Kasumi-1 (cell line): ENCODE measurements at regions not wholly inside any gene's neighbourhood (a gene's known extent, or its start where the extent isn't known, plus 50 kb on each side); places are given as distances from the start of the nearest gene placed in this dataset.

Experiments
- DNase-seq, 2 experiments: peaks; one replicate each; lab custom pipeline; 2025; lab: John Stamatoyannopoulos, UW

DNA sequence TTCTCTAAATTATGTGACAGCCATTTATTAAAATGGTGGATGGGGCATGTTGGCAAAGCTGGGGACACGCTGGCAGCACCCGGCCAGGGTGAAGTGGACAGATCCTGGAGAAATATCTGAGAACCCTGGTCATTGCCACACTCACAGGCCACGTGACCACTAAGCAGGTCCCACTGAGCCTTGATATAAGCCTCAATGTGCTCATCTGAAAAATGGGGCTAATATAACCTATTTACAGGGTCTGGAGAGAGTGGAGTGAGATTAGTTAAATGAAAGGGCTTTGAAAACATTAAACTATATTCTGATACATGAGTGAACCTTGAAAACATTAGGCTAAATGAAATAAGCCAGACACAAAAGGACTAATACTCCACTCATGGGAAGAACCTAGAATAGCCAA lies 108.9 kb downstream of the RBFOX3 start:
- no peak for DNase-seq

DNA sequence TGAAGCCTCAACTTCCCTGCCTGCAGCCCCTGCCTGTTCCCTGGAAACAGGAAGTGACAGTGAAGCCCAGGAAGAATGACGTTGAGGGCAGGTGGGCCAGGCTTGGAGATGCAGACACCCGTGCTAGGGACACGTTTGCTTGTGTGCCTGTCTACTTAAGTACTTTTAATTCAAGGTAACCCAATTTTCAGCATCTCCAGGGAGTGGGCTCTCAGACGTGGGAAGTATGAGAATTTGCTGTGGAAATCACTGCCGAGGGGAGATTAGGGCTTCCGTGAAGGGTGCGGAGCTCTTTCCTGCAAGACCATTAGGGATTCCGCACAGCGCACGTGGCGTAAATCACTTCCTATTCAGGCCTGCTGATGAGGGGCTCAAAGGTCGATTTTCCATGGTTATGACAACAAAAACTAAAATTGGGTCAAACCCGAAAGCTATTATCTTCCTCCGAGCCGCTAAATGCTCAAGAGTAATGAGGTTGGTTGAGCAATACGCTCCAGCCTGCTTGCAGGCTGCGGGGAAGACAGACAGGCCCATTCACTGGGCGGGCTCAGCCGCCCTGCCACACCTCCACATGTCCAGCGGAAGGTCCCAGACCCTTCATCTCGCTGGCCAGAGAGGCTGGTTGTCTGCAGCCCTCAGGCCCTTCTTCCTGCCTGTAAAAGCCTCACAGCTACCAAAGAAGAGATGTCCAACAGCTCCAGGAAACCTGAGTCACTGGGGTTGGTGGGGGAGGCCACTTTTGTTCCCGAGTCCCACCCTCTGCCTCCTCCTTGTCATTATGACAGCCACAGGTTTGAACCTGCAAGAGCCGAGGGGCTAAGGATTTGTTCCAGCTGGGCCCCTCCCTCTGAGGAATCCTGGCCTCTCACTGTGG lies 109.9 kb downstream of the RBFOX3 start:
- no peak for DNase-seq

DNA sequence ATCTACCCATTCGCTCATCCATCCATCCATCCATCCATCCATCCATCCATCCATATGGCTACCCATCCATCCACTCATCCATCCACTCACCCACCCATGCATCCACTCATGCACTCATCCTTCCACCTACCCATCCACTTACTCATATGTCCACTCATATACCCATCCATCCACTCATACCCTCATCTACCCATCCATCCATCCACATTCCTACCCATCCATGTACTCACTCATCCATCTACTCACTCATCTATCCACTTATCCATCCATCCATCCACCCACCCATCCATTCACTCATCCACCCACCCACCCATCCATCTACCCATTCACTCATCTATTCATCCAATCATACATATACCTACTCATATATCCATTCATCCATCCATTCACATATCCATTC lies 112.0 kb downstream of the RBFOX3 start:
- DNase-seq: no peak

- no peak for DNase-seq
These were observed 113.0 kb downstream of the RBFOX3 start for GRCh38 chr17:79497777-79498348.

- DNase-seq: no peak
These were observed 114.3 kb downstream of the RBFOX3 start for GRCh38 chr17:79496422-79497005.

GRCh38 chr17:79495665-79496064 lies 115.2 kb downstream of the RBFOX3 start:
- no peak for DNase-seq

DNA sequence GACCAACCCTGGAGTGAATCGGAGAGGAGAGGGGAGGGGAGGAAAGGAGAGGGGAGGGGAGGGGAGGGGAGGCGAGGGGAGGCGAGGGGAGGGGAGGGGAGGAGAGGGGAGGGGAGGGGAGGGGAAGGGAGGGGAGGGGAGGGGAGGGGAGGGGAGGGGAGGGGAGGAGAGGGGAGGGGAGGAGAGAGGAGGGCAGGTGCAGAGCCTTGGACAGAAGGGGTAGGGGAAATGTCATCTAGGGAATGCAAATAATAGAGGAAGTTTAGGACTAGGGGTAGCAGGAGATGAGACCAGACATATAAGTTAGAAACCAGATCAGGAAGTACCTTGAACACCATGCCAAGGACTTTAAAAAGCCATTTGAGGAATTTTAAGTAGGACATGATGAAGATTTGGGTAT lies 119.8 kb downstream of the RBFOX3 start:
- DNase-seq: no peak

- no peak for DNase-seq
These were observed 120.3 kb downstream of the RBFOX3 start for GRCh38 chr17:79490530-79490929.

GRCh38 chr17:79487149-79487548 lies 123.7 kb downstream of the RBFOX3 start:
- no peak for DNase-seq

DNA sequence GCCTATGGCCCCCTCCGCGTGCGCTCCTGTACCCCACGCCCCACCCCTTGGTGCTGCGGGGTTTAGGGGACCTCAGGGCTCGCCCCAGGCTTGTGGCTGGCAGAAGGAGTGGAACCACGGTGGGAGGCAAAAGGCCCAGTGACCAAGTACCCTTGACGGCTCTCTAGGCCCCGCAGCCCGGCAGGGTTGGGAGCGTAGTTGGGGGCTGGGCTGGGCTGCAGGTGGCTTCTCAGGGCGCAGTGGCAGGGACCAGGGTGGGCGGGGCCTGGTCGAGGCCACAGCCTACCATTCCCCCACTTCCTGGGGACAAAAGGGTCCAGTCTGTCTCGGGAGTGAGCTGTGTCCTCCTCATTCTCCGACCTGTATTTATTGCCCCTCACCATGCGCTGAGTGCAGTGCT lies 124.9 kb downstream of the RBFOX3 start:
- DNase-seq: no peak

GRCh38 chr17:79485419-79485985 lies 125.3 kb downstream of the RBFOX3 start:
- DNase-seq: no peak

DNA sequence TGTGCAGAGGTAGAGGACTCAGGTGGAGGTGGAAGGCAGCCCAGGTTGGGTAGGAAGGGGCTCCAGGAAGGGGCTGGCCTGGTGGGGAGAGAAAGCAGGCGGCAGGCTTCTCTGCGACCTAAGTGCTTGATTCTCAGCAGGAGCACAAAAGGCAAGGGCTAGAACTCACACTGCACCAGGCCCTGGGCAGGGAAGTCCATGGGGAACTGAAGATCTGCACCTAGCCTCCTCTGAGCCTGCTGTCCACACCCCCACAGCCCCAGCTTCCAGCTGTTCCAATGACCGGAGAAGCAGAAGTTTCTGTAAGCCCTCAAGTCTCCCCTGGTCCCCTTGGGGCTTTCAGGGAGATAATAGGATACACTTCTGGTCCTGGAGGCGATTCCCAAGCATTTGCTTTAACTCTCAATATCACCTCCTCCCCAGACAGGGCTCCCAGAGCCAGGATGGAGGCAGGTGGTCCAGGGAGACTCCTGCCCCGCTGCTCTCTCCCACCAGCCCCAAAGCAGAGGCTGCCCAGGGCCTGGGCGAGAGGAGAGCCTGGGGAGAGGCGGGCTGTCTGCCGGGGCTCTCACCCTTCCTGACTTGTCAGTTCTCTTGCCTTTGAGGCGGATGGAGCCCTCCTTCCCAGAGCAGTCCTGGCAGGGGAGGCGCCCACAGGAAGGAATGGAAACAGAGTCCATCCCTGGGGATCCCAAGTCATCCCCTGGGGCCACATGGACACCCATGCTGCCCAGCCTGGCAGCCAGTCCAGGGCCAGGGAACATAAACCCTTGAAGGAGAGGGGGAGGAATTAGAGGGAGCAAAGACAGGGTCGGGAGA lies 126.0 kb downstream of the RBFOX3 start:
- no peak for DNase-seq

GRCh38 chr17:79483842-79484241 lies 127.0 kb downstream of the RBFOX3 start:
- no peak for DNase-seq

GRCh38 chr17:79482727-79483521 lies 127.9 kb downstream of the RBFOX3 start:
- DNase-seq: no peak

- no peak for DNase-seq
These were observed 131.0 kb downstream of the RBFOX3 start for GRCh38 chr17:79479876-79480275.

DNA sequence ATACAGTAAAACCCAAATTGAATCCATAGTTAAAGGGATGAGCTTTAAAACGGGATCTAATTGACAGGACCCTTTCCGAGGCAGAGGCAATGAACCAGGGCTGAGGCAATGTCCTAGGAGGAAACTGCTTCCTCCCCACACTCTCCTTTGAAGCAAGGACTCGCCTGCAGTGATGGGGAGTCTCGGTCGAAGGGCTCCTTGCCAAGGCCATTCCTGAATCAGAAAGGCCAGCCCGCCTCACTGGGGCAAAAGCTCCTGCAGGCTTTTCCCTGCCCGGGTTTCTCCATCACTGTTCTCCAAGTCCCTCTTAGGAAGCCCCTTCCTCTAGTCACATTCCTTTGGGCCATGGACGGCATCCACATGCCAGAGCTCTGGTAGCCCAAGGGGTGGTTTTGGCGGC lies 132.0 kb downstream of the RBFOX3 start:
- DNase-seq: no peak

- DNase-seq: no peak
These were observed 132.8 kb downstream of the RBFOX3 start for GRCh38 chr17:79478051-79478461.

DNA sequence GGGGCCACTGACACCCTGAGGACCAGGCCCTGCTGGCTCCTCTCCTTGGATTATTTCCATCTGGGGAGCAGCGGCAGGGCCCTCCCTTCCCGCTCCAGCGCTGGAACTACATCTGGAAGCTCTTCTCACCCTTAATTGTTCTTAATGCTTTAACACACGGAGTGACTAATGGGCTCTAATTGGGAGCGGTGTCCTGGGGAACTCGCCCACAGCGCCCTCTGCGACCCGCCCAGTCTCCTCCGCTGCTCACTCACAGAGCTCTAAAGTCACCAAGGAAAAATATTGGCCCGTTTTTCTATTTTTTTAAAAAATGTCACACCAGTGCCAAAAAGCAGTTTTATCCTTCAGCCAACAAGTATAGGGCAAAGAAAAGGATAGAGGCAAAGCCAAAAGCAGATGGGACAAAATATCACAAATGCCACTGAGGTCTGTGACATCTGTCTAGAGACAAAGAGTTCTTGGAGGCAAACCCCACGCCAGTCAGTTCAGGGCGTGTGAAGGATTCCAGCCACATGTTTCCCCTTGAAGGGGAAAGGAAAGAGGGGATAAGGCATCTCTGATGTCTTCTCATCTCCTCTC lies 134.7 kb downstream of the RBFOX3 start:
- DNase-seq: no peak

DNA sequence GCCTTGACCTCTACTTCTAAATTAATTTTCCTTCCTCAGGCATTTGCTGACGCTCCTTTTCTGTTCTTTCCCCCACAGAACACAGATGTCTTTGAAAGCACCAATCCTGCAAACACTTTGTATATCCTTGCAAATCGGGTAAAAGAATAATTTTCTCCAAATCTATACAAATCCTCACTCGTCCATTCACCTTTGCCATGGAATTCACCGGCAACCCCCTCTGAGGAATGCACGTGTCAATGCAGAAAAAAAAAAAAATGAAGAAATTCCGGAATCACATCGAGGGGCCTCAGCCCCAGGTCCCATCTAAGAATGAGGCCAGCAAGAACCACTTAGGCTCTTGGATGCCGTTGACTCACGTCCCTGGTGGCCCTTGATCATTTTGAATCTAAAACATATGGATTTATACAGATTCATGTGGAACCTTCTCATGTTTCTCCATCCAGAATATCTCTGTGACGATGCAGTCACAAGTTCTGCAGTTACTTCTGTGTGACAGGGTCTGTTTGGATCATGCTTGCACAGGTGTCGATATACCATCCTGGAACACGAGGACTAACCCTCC lies 136.9 kb downstream of the RBFOX3 start:
- no peak for DNase-seq

GRCh38 chr17:79473111-79473875 lies 137.6 kb downstream of the RBFOX3 start:
- DNase-seq: no peak
